NCI-H2196 treated with DMSO at 0.1 percent for 48 hours (cell line): ENCODE measurements at regions not wholly inside any gene's neighbourhood (a gene's known extent, or its start where the extent isn't known, plus 50 kb on each side); places are given as distances from the start of the nearest gene placed in this dataset.

Experiments
- DNase-seq: peaks from one replicate; lab custom pipeline; 2025; ENCODE audit not compliant: unreplicated experiment; lab: John Stamatoyannopoulos, UW

DNA sequence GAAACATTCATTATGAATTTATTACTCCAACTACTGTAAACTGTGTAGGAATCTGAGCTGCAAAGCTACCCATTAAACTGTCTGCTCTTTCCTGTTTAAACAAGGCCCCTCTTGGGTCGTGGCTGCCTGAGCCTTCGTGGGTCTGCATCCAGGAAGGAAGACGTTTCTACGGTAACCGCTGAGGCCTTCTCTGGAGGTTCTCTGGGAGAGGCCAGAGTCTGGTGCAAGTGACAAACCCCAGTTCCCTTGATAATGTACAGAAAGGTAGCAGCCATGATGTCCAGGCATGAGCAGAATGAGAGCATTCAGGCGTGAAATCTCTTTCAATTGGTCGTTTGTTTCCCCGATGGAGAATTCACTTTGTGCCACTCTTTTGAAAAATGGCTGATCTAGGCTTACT is 350.2 kb downstream of the PLPP3 start:
- no peak for DNase-seq

DNA sequence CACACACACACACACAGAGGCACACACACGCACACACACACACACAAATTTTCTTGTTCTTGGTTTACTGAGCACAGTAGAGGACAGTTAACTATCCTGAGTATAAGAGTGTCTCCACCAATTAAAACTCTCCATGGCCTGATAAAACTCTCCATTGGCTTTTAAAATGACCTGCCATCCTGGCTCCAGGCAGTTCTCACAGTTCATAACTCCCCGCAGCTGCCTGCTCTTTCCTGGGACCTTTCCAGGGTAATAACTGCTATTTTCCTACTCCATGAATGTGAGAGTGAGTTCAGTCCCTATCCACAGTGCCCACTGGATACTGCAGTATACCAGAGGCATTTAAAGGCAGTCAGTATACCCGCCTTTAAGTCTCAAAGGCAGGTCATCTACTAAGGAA is 351.5 kb downstream of the PLPP3 start:
- DNase-seq: no peak

DNA sequence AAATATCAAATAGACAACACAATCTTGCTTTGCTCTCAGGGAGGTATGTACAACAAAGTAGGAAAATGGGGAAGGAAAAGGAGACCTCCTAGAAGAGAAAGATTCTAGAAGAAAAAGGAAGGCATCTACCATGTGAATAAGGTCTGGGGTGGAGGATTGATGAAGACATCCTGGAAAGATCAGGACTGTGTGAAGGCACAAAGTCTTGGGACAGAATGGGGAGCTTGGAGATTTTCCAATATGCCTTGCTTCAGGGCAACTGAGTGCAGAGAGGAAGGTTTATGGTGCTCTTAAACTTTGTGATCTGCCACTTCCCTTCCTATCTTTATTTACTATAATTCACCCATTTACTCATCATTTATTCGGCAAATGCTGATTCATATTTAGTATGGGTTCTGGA is 352.0 kb downstream of the PLPP3 start:
- DNase-seq: no peak

DNA sequence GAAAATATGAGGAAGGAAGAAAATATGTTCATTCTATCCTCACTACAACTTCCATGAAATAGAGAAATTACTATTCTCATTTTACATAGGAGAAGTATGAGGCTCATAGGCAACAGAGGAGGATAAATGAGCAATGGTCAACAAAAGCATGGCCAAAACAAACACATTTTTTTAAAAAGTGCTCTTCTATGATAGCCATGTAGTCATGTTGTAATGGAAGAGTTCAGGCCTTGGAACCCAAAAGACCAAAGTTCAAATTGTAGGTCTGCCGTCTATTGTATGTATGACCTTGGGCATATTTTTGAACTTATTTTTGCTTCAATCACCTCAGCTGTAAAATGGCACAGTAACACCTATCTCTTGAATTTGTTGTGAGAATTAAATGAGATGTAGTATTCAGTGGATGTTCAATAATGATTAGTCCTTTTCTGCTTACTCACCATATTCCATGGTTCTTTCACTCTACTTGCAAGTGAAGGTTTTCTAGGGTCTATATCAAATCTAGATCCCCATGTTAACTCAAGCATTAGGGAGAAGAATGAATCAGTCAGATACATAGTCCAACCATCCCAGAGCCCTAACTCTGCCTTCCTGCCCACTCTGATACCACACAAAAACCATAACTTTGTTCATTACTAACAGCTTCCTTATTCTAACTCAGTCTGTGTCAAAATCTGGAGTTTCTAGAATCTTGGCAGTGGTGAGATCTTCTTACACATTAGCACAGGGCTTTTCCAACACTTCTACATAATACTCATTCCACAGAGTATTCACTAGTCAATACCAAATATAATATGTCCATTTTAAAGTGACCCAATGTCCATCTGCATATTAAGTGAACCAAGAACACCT is 353.2 kb downstream of the PLPP3 start:
- DNase-seq: no peak

DNA sequence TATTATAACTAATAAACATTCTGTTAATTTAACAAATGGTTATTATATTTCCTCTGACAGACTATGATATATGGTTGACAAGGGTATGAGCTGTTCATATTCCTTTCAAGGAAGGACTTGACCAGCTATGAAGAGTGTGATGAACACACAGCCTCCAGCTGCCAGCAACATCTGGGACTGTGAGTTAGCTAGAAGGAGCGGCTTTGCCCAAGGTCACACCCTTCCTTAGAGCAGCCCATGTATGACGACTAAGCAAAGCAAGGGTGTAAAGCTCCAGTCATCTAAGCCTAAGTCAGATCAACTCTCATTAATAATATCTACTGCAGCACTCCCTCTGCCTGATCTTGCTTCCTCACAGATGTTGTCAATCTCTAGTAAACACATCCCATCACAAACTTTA is 355.4 kb downstream of the PLPP3 start:
- no peak for DNase-seq

DNA sequence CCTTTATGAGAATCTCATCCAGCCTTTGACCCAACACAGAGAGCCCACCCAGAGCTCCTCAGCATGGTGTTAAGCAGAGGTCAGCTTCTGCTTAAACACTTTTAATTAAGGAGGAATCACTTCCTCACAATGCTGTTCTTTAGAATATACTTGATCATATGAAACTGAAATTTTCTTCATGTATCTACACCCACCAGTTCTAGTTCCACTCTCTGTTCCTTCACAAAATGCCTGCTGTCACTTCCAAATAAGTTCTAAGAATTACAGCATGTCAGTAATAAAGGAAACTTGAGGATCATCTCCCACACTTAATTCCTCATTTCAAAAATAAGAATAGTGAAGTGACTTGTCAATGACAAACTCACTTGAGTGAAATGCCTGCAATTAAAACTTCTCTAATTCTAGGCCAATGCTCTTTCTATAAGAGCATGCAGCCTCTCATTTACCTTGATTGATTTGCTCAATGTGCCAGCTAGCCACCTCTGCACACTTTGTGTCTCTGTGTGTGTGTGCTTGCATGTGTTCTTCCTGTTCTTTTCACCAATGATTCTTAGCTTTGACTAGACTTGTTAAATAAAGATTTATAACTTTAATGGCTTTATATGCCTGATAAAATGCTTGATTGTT is 356.3 kb downstream of the PLPP3 start:
- DNase-seq: no peak

DNA sequence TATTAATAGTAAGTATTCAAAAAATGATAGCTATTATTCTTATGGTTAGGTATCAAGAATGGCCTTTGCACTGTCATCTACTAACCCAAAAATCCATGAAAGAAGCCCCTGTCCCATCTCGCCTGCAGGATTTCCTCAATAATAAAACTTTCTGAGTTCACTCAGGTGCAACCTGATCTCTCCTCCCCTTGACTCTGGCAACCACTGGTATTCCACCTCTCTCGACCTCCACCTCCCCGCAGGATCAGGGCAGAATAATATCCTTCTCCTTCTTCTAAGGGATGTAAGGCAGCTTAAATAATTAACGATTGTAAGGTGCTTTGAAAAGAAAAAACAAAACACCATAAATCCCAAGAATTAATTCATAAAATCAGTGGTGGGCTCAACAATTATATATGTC is 359.3 kb downstream of the PLPP3 start:
- no peak for DNase-seq

DNA sequence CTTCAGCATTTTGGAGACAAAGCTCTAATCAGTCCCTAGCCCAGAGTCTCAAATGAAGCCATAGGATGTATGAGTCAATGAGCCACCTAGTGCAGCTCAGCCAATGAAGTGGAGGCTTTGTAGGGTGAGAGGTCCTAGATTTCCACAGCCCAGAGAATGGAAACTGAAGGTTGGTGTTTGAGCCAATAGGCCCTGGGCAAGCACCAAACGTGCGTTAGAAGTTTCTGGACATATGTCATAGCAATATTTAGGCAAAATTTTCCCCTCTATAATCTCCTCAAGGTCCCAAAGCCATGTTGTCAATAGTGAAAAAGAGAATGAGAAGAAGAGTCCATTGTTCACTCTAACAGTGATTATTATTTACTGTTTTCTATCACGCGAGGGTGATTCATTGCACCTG is 361.3 kb downstream of the PLPP3 start:
- no peak for DNase-seq

DNA sequence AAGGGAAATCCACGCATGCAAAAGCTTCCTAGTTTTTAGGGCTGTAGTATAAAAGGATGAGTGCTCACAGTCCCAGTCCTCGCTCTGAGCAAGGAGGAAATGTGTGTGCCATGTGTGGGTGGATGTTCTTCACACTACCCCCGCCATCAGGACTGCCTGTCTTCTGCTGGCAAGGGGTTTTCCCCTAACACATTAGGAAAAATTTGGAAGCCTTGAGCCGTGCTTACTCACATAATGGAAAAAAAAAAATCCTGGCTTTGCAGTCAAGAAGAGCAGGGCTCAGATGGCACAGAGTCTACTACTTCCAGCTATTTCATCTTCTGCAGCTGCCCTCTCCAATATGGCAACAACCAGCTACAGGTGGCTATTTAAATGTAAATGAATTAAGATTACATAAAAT is 363.1 kb downstream of the PLPP3 start:
- no peak for DNase-seq

DNA sequence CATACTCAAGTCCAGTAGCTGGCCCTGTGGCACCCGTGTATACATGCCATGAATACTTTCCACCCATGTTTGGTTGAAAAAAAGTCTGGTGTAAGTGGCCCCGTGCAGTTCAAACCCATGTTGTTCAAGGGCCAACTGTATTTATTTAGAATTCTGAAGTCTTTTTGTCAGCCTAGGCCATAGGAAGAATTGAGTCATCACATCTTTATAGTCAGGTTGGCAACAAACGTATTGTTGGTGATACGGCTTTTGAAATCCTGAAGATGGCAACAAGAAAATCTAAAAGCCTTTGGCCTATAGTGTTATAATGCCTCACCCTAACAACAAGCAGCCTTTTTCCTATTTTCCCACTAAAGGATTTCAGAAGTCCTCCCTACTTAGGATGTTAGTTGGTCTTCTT is 363.6 kb downstream of the PLPP3 start:
- no peak for DNase-seq

DNA sequence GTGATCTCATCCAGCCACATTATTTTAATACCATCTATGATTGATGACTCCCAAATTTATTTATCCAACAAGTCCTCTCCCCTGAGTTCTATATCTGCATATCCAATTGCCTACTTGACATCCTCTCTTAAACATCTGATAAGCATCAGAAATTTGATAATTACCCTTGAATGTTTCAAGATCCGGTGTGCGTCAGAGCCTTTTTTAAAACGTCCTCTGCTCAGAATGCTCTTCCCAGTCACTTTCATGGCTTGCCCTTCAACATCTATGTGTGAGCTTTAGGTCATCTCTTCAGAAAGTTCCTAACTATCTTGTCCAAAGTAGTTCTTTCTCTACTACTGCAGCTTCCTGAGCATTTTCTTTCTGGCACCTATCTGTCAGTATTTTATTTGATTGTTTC is 364.3 kb downstream of the PLPP3 start:
- DNase-seq: no peak

DNA sequence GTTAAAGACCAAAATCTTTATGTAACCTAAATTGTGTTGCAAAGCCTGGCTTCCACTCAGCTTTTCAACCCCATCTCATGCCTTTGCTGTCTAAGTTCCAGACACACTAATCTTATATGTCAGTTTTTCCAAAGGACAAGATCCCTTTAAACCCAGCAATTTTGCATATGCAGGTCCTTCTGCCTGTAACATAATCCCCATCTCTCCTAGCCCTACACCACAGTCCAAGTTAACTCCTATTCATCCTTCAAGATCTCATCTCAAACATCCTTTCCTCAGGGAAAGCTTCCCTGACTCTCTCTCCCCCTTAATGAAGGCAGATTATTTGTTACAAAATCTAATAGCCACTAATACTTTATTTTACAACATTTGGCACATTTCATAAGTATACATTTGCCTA is 366.3 kb downstream of the PLPP3 start:
- no peak for DNase-seq

DNA sequence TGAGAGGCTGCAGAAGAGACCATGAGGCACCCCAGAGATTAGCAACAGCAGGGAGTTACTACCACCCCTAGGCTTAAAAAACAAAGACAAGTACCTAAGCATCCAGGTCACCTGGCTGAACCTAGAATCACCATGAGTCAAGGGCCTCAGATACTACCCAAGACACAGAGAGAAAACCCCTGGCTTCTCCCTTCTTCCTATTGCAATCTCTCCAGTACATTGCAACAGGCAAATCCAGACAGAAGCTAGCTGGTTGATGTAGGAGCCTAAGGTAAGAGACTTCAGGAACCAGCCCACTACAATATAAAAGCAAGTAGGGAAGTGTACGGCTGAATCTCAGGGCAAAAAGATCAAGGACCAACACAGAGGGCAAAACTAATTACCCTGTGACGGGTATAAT is 367.2 kb downstream of the PLPP3 start:
- DNase-seq: no peak

DNA sequence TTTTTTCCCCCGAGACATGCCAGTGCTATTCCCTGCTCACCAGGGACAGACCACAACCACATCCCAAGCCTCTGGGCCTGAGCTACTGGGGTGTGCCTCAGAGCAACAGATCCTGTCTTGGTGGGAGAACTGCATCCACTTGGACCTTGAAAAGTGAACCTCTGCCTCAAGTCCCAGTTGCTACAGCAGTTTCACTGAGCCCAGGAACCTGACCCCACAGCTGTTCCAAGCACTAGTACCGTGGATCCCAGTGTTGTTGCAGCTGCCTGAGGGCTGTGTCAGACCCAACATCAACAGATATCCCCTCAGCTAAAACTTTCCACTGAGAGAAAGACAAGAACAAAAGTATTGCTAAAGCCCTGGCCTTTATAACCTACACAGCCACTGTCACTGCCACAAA is 373.0 kb downstream of the PLPP3 start:
- no peak for DNase-seq

DNA sequence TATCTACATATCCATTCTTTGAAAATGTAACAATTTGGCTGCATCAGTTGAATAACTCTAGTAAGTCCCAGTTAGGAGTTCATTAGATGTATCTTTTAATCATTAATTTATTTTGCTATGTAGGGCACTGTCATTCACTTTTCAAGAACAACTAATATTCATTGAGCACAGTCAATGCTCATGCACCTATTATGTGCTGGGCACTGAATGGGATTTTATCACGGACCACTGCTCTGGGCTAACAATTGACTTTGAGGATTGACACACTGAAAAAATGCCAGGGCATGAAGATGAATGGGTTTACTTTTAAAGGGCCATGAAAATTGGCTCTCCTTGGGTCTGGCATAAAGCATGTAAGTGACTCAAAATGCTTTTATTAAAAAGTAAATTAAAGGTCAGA is 375.2 kb downstream of the PLPP3 start:
- DNase-seq: no peak

DNA sequence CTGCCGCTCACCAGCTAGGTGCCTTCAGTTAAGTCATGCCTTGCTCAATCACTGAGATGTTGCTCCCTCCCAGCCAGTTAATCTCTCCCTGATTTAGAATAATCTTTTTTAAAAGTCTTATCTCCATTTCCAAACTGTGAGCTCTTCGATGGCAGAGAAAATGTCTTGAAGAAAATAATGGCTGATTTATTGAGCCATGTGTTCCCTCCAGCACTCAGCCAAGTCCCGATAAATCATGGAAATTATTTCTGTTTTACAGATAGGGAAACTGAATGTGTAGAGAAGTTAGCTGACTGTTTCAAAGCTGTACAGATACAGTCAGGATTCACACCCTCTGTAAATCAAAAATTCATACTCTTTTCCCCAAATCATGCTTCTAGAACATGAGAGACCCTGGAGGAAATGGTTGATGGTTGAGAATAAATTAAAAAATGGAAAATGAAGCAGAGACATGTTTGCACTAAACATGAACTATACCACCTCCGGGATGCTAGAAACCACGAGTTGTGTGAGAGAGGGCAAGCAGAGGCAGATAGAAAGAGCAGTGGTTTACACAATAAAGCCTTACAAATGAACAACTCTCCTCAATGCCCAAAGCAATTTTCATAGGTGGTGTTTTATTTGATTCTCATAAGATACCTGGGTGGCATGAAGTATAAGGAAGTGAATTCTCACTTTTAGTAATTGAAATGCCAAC is 376.4 kb downstream of the PLPP3 start:
- DNase-seq: no peak

DNA sequence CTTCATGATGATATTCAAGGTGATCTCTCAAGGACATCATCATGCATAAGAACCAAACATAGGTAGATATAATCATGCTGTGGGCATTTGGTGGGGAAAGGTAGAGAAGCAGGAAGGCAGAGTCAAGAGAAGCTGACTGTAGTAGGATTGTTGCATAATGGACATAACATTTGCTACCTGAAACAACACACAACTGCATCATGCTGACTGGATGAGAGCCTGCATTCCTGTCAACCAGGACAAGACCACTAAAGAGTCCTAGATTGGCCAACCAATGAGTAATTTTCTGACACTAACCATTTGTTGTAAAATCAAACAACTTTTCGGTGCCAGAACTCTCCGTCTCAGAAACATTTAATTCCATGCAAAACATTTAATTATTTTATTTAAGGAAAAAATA is 377.2 kb downstream of the PLPP3 start:
- no peak for DNase-seq

DNA sequence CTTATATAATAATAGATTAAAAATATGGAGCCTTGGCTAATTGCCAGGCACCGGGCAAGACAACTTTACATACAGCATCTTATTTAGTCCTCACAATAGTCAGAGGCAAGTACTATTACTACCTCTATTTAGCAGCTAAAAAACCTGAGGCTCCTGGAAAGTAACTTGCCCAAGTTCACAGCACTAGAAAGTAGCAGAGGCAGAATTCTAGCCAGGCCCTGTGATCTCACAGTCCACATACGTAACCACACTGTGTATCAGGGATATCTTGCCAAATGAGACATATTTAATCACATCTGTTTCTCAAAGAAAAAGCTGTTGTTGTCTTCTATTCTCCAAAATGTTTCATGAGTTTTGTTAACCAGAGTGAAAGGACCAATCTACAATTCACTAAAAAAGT is 378.5 kb downstream of the PLPP3 start:
- DNase-seq: no peak

DNA sequence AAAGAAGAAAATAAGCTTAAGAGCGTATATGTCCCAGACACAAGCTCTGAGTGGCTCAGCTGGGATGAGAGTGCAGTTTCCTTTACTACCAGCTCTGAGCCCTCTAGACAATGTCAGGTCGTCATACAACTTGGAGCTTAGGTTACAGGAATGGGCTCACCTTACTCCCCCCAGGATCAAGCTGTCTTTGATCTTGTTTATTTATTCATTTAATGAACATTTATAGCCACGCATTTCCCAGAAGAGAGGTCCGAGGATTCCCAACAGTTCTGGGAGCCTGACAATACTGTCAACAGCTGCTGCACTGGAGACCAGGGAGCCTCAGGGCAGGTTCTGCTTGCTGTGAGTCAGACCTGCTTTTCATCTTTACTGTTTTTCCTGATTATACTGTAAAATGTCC is 378.9 kb downstream of the PLPP3 start:
- DNase-seq: peak; percentile 42

DNA sequence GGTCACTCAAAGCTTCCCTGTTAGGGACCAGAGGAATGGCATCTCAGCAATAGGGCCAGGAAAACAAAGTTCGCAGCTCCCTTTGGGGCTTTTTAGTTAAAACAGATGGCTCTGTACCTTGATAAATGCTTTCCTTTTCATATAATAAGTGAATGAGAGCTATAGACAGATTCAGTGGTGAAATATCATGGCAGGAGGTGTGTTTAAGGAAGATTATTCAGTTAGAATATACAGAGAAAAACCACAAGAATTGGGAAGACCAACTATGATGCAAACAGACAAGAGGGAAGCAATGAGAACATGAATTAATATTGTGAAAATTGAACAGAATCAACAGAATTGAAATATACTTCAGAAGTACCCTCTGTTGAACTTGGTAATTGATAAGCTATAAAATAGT is 379.4 kb downstream of the PLPP3 start:
- DNase-seq: no peak

DNA sequence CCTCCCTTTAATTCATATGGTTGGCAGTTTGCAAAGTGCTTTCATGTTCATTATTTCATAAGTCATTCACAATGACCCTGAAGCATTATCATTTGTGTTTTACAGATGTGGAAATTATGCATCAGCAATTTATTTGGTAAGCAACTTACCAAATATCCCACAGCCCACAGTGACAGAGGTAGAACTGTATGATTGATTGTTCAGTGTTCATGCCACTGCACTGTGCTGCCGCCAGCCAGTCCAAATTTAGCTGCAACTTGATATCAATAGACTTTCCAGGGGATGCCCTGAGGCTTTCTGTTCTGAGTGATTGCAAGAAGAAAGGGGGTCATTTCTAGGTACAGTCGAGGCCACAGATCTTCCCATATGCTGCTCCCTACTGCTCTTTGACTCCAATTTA is 380.3 kb downstream of the PLPP3 start:
- DNase-seq: no peak

DNA sequence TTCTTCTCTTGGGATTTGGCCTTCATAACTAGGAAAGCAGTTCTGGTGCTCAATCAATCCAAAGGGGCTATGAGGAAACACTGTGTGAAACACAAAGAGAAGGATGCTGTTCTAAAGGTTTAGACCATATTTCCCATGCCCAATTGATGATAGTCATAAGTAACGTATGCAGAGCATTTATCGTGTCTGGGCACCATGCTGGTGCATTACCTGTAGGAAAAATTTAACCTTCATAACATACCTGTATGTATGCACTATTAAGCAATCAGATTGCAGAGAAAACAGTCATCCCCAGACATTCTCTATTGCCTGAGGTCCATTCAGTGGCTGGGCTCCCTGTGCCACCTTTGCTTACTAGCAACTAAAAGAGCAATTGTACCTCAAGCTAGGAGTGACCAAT is 381.4 kb downstream of the PLPP3 start:
- DNase-seq: no peak
